ENCODE measurements at regions not wholly inside any gene's neighbourhood (a gene's known extent, or its start where the extent isn't known, plus 50 kb on each side); places are given as distances from the start of the nearest gene placed in this dataset.

DNA sequence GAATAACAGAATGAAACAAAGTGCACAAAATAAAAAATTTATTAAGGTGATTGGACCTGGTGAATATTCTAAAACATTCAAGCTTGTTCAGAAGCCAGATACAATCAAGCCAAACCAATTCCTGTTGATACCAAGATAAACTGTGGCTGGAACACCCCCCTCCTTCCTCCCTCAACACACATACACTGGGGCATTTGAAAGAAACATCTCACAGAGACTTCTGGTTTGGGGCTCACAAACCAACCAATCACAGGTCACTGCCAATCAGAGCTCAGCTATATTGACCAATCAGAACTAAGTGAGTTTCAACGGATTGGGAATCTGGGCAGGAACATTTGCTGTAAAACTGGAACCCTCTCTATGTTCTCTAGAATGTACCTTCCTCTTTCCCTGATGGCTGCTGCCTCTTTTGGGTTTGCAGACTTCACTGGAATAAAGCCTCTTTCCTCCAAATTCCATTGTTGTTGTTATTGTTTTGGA, 340.6 kb upstream of the GOLIM4 start:
- in situ Hi-C loops (cut with MboI; ENCODE audit: low sequenced_read_pairs), result no loop called here
- Histone ChIP-seq H2BK120ac (ENCODE audit: low read depth, low read length) (no peak overlapping the region), H3K36me3 (ENCODE audit: control insufficient read depth, insufficient read depth, low read length) (no peaks in the 10 kb centered on the region), H3K4me3 (ENCODE audit: insufficient read depth, low read depth, low read length) (no peak overlapping the region), H3K56ac (ENCODE audit: extremely low read depth, insufficient read depth, low read length) (no peak overlapping the region), H3K4me2 (ENCODE audit: low read depth, low read length) (no peak overlapping the region), H3K79me1 (ENCODE audit: low read depth in 1 of 2, low read length in 2 of 2) (no peaks in the 10 kb centered on the region), H4K20me1 (ENCODE audit: insufficient read depth, low read length) (no peaks in the 10 kb centered on the region), H2AFZ (replicated peaks; ENCODE audit: low read length, poor library complexity) (no peak overlapping the region), H3K9me1 (ENCODE audit: insufficient read depth, low read length) (no peaks in the 10 kb centered on the region), H3K23ac (ENCODE audit: low read depth, low read length) (no peak overlapping the region), H3K27ac (ENCODE audit: insufficient read depth, low read length) (no peak overlapping the region), H3K27me3 (ENCODE audit: control insufficient read depth, insufficient read depth, low read length) (peaks cover 2% of the 10 kb centered on the region; the same call in 1 of the 2 replicates), H4K8ac (ENCODE audit: low read depth in 2 of 2, low read length in 2 of 2) (no peak overlapping the region), H2BK20ac (ENCODE audit: low read depth, low read length) (no peak overlapping the region), H4K5ac (ENCODE audit: low read depth, low read length) (no peak overlapping the region), H2BK5ac (ENCODE audit: low read depth, low read length, poor library complexity, severe bottlenecking) (no peak overlapping the region), H3K14ac (replicated peaks; ENCODE audit: low read depth, low read length) (no peak overlapping the region), H2AK5ac (ENCODE audit: low read depth, low read length) (no peak overlapping the region), H3K18ac (ENCODE audit: low read depth, low read length) (no peak overlapping the region), H3K9me3 (ENCODE audit: control insufficient read depth, insufficient read depth, low read length) (no peaks in the 10 kb centered on the region; the same call in 1 of the 2 replicates), H3K9ac (ENCODE audit: low read depth, low read length) (no peak overlapping the region), H4K91ac (ENCODE audit: insufficient read depth, low read depth, low read length) (no peak overlapping the region), H2BK15ac (ENCODE audit: low read depth, low read length) (no peak overlapping the region), H3K4me1 (ENCODE audit: control insufficient read depth, insufficient read depth, low read length) (no peaks in the 10 kb centered on the region), H2AK9ac (replicated peaks; ENCODE audit: low read depth, low read length, poor library complexity) (no peak overlapping the region), H3K4ac (ENCODE audit: low read depth, low read length) (no peak overlapping the region)
- no peak for ATAC-seq (ENCODE audit: low read depth)
- POLR2A ChIA-PET (ENCODE audit: unreplicated experiment), result no interaction called here
- dilution Hi-C loops (cut with HindIII; ENCODE audit: low sequenced_read_pairs, unreplicated experiment), result no loop called here
- intact Hi-C loops (cut with micrococcal nuclease), result no loop called here
- no CpG with 5 or more reads among the region's 1 CpG for WGBS, 2 experiments (ENCODE audit: extremely low coverage in 2 of 2, insufficient read length in 1 of 2)
- DNase-seq, result no peak
- CTCF ChIA-PET, result no interaction called here
- TF ChIP-seq POLR2A (IDR thresholded peaks at IDR 0.05; ENCODE audit: low read depth, low read length) (no peak), BHLHE40 (IDR thresholded peaks at IDR 0.05; ENCODE audit: low read depth, low read length) (no peak), RCOR1 (IDR thresholded peaks at IDR 0.05; ENCODE audit: insufficient replicate concordance, low read length) (no peak), NFE2L2 (IDR thresholded peaks at IDR 0.05; ENCODE audit: low read depth, low read length) (no peak)
- no TSS peak for BruUV-seq (replicated peaks)
